SU-DHL-6 (cell line): ENCODE measurements at regions not wholly inside any gene's neighbourhood (a gene's known extent, or its start where the extent isn't known, plus 50 kb on each side); places are given as distances from the start of the nearest gene placed in this dataset.

Source experiments
- EZH2phosphoT487 ChIP-seq: fragments of 200-600 bp; sonication (generic), shearing (Covaris generic); conservative IDR thresholded peaks from 2 replicates; pipeline ENCODE4 v1.6.1; 2018; ENCODE audit warnings: mild to moderate bottlenecking, antibody characterized with exemption, low read length, moderate library complexity, mixed read lengths
- TF ChIP-seq, protein P1 (sequence below): fragments of 200-600 bp; sonication (generic); IDR thresholded peaks from one replicate; pipeline ENCODE4 v1.5.1; 2017; ENCODE audit warnings: antibody characterized with exemption, mild to moderate bottlenecking, low read length, moderate library complexity; ENCODE audit not compliant: insufficient read depth, poor library complexity, severe bottlenecking

DNA sequence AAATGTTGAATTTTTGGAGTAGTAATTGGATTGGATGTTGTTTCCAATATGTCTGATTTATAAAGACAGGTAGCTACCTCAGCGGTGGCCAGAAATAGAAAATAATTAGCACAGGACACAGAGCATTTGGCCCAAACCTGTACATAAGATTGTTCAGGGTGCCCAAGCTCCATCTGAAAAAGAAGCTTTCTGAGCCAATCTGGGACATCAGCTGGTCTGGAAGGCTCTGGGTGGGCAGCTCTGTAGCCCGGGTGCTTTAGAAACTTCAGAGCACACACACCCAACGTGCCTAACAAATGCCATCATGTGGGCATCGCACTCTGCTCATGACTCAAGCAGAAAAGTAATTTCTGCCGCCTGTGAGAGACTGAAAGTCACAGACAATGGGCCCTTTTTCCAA is 460.7 kb downstream of the ICE1 start:
- TF ChIP-seq, protein P1, sequence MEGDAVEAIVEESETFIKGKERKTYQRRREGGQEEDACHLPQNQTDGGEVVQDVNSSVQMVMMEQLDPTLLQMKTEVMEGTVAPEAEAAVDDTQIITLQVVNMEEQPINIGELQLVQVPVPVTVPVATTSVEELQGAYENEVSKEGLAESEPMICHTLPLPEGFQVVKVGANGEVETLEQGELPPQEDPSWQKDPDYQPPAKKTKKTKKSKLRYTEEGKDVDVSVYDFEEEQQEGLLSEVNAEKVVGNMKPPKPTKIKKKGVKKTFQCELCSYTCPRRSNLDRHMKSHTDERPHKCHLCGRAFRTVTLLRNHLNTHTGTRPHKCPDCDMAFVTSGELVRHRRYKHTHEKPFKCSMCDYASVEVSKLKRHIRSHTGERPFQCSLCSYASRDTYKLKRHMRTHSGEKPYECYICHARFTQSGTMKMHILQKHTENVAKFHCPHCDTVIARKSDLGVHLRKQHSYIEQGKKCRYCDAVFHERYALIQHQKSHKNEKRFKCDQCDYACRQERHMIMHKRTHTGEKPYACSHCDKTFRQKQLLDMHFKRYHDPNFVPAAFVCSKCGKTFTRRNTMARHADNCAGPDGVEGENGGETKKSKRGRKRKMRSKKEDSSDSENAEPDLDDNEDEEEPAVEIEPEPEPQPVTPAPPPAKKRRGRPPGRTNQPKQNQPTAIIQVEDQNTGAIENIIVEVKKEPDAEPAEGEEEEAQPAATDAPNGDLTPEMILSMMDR, result no peak
- TF ChIP-seq EZH2phosphoT487, result no peak
